ENCODE measurements at regions not wholly inside any gene's neighbourhood (a gene's known extent, or its start where the extent isn't known, plus 50 kb on each side); places are given as distances from the start of the nearest gene placed in this dataset.
"Not testable (repeated sequence)": the region's sequence is repeated elsewhere in the genome, so short reads cannot be mapped to it uniquely, and the experiment has no call there.

DNA sequence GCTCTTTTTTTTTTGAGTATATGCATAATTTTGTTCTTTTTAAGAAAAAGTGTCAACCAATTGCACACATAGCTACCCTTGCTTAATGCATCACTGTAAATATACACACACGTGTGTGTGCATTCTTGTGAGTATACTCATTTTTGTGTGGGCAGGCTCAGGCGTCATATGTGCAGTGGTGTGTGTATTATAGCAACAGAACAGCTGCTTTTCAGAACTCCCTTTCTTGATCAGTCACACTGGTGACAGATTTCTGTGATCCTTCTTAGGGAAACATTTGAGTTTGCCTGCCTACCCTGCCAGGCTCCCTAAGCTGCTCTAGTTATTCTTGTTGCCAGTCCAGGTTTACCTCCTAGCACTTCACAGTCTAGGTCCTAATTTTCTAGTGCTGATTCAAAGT, 287.0 kb upstream of the SEMA6A start:
- Histone ChIP-seq H3K4me1 (replicated peaks) (no peaks in the 10 kb centered on the region), H3K4me3 (no peak overlapping the region), H3K27me3 (replicated peaks; ENCODE audit: insufficient read depth) (no peaks in the 10 kb centered on the region), H3K36me3 (no peaks in the 10 kb centered on the region), H3K27ac (no peak overlapping the region), H3K9me3 (no peaks in the 10 kb centered on the region)
- intact Hi-C loops (cut with DNase I), result no loop called here
- TF ChIP-seq, protein P1, sequence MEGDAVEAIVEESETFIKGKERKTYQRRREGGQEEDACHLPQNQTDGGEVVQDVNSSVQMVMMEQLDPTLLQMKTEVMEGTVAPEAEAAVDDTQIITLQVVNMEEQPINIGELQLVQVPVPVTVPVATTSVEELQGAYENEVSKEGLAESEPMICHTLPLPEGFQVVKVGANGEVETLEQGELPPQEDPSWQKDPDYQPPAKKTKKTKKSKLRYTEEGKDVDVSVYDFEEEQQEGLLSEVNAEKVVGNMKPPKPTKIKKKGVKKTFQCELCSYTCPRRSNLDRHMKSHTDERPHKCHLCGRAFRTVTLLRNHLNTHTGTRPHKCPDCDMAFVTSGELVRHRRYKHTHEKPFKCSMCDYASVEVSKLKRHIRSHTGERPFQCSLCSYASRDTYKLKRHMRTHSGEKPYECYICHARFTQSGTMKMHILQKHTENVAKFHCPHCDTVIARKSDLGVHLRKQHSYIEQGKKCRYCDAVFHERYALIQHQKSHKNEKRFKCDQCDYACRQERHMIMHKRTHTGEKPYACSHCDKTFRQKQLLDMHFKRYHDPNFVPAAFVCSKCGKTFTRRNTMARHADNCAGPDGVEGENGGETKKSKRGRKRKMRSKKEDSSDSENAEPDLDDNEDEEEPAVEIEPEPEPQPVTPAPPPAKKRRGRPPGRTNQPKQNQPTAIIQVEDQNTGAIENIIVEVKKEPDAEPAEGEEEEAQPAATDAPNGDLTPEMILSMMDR (IDR thresholded peaks at IDR 0.05), result no peak
- TF ChIP-seq POLR2A (IDR thresholded peaks at IDR 0.05) (no peak), POLR2AphosphoS5 (IDR thresholded peaks at IDR 0.05) (no peak)
- no peak for DNase-seq (ENCODE audit: low spot score)
- WGBS, result 89% methylated on average over 2 of the region's 2 CpGs

GRCh38 chr5:116861097-116861496, 286.5 kb upstream of the SEMA6A start:
- WGBS, result 85% methylated on average over 3 of the region's 3 CpGs
- Histone ChIP-seq H3K36me3 (no peaks in the 10 kb centered on the region), H3K9me3 (no peaks in the 10 kb centered on the region), H3K4me1 (replicated peaks) (no peaks in the 10 kb centered on the region), H3K4me3 (no peak overlapping the region), H3K27me3 (replicated peaks; ENCODE audit: insufficient read depth) (no peaks in the 10 kb centered on the region), H3K27ac (no peak overlapping the region)
- intact Hi-C loops (cut with DNase I), result no loop called here
- no peak for DNase-seq (ENCODE audit: low spot score)
- no peak for TF ChIP-seq POLR2AphosphoS5 (IDR thresholded peaks at IDR 0.05)
- no peak for TF ChIP-seq POLR2A (IDR thresholded peaks at IDR 0.05)

DNA sequence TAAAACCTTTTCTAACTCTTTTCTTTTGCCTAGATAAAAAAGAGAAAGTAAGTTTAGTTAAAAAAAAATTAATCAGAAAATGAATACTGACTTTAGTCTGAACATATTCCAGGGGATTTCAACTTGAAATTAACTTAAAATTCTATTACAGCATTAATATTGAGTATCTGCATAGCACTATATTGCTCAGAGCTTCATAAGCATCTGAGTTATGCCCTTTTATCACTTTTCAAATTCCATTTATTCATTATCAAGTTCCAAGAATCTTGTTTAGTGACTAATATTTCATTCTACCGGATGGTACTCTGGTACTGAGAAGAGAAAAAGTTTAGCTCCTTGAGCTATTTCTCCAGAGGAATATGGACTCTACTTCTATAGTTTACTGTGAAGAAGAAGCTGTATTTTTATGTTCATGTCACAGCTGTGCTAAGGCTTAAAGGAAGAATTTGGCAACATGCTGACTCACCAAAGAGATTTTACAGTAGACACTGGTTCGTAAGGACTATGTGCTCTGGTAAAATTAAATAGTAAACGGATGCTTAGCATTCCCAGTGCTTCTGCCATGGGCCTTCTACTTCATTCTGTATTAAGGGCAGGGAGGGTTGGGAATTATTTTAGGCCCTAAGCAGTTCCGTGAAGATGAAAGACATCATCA, 285.2 kb upstream of the SEMA6A start:
- H3K4me3 ChIP-seq, result no peak overlapping the region
- no peaks in the 10 kb centered on the region for H3K9me3 ChIP-seq
- no peak overlapping the region for H3K27ac ChIP-seq
- intact Hi-C loops (cut with DNase I), result no loop called here
- H3K36me3 ChIP-seq, result no peaks in the 10 kb centered on the region
- H3K27me3 ChIP-seq (replicated peaks; ENCODE audit: insufficient read depth), result no peaks in the 10 kb centered on the region
- TF ChIP-seq, protein P1 (IDR thresholded peaks at IDR 0.05), result no peak
- TF ChIP-seq POLR2AphosphoS5 (IDR thresholded peaks at IDR 0.05) (no peak), POLR2A (IDR thresholded peaks at IDR 0.05) (no peak)
- no peaks in the 10 kb centered on the region for H3K4me1 ChIP-seq (replicated peaks)
- DNase-seq (ENCODE audit: low spot score), result no peak
- 78% methylated on average over 4 of the region's 4 CpGs for WGBS

GRCh38 chr5:116858705-116859333, 284.2 kb upstream of the SEMA6A start:
- Histone ChIP-seq H3K9me3 (no peaks in the 10 kb centered on the region), H3K27ac (no peak overlapping the region), H3K27me3 (replicated peaks; ENCODE audit: insufficient read depth) (no peaks in the 10 kb centered on the region), H3K4me1 (replicated peaks) (no peaks in the 10 kb centered on the region), H3K36me3 (no peaks in the 10 kb centered on the region), H3K4me3 (no peak overlapping the region)
- intact Hi-C loops (cut with DNase I), result no loop called here
- TF ChIP-seq, protein P1 (IDR thresholded peaks at IDR 0.05), result no peak
- TF ChIP-seq POLR2A (IDR thresholded peaks at IDR 0.05) (no peak), POLR2AphosphoS5 (IDR thresholded peaks at IDR 0.05) (no peak)
- WGBS, result 78% methylated on average over 4 of the region's 4 CpGs
- DNase-seq (ENCODE audit: low spot score), result no peak

DNA sequence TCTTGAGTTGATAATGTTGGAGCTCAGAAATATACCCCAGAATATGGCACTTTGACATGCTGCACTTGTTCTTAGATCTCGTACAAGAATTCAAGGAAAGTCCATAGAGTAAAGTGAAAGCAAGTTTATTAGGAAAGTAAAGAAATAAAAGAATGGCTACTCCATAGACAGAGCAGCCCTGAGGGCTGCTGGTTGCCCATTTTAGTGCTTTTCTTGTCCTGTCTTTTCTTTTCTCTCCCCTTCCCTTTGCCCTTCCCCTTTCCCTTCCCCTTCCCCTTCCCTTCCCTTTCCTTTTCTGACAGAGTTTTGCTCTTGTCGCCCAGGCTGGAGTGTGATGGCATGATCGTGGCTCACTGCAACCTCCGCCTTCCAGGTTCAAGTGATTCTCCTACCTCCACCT, 283.4 kb upstream of the SEMA6A start:
- DNase-seq (ENCODE audit: low spot score); H3K4me3 ChIP-seq; H3K27me3 ChIP-seq (replicated peaks; ENCODE audit: insufficient read depth); H3K27ac ChIP-seq; intact Hi-C loops (cut with DNase I); H3K36me3 ChIP-seq; H3K9me3 ChIP-seq; H3K4me1 ChIP-seq (replicated peaks): not testable (repeated sequence)
- WGBS, result 97% methylated on average over 4 of the region's 4 CpGs

GRCh38 chr5:116856271-116856670, 281.6 kb upstream of the SEMA6A start:
- 83% methylated on average over 1 of the region's 1 CpG for WGBS
- intact Hi-C loops (cut with DNase I), result no loop called here
- no peaks in the 10 kb centered on the region for H3K36me3 ChIP-seq

More at GRCh38 chr5:116856271-116856670, 281.6 kb upstream of the SEMA6A start:
- Histone ChIP-seq H3K9me3 (no peaks in the 10 kb centered on the region), H3K4me1 (replicated peaks) (no peaks in the 10 kb centered on the region), H3K4me3 (no peak overlapping the region), H3K27me3 (replicated peaks; ENCODE audit: insufficient read depth) (no peaks in the 10 kb centered on the region), H3K27ac (no peak overlapping the region)
- DNase-seq (ENCODE audit: low spot score), result no peak
- TF ChIP-seq POLR2AphosphoS5 (IDR thresholded peaks at IDR 0.05), result no peak
- TF ChIP-seq, protein P1 (IDR thresholded peaks at IDR 0.05), result no peak
- TF ChIP-seq POLR2A (IDR thresholded peaks at IDR 0.05), result no peak
